IPS DF 6.9 (cell line): ENCODE measurements at regions not wholly inside any gene's neighbourhood (a gene's known extent, or its start where the extent isn't known, plus 50 kb on each side); places are given as distances from the start of the nearest gene placed in this dataset.

Experiments used
- DNase-seq: peaks from one replicate; pipeline ENCODE4 v3.0.0-alpha.2; 2013; ENCODE audit warnings: low read depth, low spot score
- H3K27ac ChIP-seq: one replicate; pipeline ENCODE4 v1.5.1; 2013; ENCODE audit warnings: low read length, control low read depth
- H3K27me3 ChIP-seq: 2 replicates; pipeline ENCODE4 v1.6.1; 2013; ENCODE audit warnings: mild to moderate bottlenecking, low read length; ENCODE audit not compliant: control insufficient read depth, insufficient read depth
- H3K36me3 ChIP-seq: 2 replicates; pipeline ENCODE4 v1.6.1; 2013; ENCODE audit warnings: low read length; ENCODE audit not compliant: control insufficient read depth, insufficient read depth
- H3K4me1 ChIP-seq: 2 replicates; pipeline ENCODE4 v1.6.1; 2013; ENCODE audit warnings: low read length; ENCODE audit not compliant: control insufficient read depth, insufficient read depth
- H3K4me3 ChIP-seq: 2 replicates; pipeline ENCODE4 v1.5.1; 2013; ENCODE audit warnings: mild to moderate bottlenecking, low read length
- H3K9me3 ChIP-seq: 2 replicates; pipeline ENCODE4 v1.6.1; 2013; ENCODE audit warnings: low read length, inconsistent platforms; ENCODE audit not compliant: control insufficient read depth, insufficient read depth
- WGBS: extraction: QIAGEN DNeasy Blood & Tissue Kit; methylation state at CpG from one replicate; pipeline ENCODE4 v1.1.7; 2013; ENCODE audit warnings: mixed read lengths, missing lambda C conversion rate; ENCODE audit not compliant: insufficient read length, insufficient coverage; 5-methylcytosine and 5-hydroxymethylcytosine counted together

DNA sequence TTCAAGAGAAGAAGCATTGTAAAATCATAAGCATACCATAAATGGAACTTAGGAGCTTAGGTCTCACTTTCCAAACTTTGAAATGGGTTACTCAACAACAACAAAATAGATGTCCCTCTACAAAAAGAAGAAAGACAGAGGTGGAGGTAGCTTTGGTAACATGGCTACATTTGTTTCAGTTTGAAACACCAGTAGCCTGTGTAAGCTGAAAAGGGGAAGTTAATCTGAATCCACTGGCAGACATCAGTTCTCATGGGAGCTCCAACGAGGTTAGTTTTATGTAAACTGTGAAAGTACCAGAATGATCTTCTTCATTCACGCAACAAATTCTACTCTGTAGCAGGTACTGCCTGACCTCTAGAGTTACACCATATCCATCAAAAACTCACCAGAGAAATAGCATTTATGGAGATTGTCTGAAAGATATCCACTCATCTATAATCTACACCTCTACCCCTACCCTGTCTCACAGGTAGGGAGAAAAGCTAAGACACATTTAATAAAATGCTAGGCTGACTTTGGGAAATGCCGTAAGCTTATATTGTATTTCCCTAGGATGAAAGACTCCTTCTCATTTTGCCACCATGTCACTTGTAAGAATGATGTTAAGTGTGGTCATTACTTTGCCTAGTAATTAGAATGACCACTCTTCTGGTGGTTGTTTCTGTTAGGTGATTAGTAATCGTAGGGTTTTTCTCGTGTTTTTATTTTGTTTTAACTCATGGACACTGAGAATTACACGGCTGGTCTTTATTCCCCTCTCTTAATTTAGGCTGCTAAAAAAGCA is 224.1 kb downstream of the ASCL1 start:
- no peaks in the 10 kb centered on the region for H3K9me3 ChIP-seq
- no peak overlapping the region for H3K27ac ChIP-seq
- no peaks in the 10 kb centered on the region for H3K27me3 ChIP-seq
- no peaks in the 10 kb centered on the region for H3K4me1 ChIP-seq
- no peak overlapping the region for H3K4me3 ChIP-seq
- DNase-seq, result no peak
- no peaks in the 10 kb centered on the region for H3K36me3 ChIP-seq
- WGBS, result no CpG with 5 or more reads among the region's 6 CpGs

DNA sequence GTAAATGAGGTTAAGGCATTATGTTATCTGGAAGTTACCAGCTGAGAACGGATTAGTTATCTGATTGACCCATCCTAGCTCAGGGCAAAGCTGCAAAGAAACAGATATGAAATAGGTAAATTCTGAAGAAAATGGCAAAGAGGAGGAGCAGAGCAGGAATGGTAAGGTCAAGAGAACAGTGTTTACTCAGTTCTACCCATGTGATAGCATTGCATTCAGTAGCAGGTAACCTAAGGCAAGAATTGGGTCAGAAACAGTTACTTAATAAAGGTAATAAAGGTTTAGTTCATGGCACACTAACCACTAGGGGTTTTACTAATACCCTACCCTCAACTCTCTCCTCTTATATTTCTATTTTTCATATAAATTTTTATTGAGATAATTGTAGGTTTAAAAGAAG is 224.8 kb downstream of the ASCL1 start:
- H3K4me1 ChIP-seq, result no peaks in the 10 kb centered on the region
- no peaks in the 10 kb centered on the region for H3K27me3 ChIP-seq
- DNase-seq, result no peak
- H3K27ac ChIP-seq, result no peak overlapping the region
- H3K36me3 ChIP-seq, result no peaks in the 10 kb centered on the region
- H3K4me3 ChIP-seq, result no peak overlapping the region
- no CpG with 5 or more reads among the region's 1 CpG for WGBS
- no peaks in the 10 kb centered on the region for H3K9me3 ChIP-seq

DNA sequence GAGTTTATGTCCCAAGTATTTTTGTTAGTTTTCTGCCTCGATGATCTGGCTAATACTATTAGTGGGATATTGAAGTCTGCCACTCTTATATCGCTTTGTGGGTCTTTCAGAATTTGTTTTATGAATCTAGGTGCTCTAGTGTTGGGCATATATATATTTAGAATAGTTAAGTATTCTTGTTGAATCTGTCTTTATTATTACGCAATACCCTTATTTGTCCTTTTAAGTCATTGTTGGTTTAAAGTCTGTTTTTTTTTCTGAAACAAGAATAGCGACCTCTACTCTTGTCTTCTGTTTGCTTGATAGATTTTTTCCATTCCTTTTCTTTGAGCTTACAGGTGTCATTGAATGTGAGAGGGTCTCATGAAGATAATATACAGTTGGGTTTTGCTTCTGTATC is 239.0 kb downstream of the ASCL1 start:
- Histone ChIP-seq H3K4me3 (no peak overlapping the region), H3K27ac (no peak overlapping the region), H3K9me3 (no peaks in the 10 kb centered on the region), H3K27me3 (no peaks in the 10 kb centered on the region), H3K36me3 (no peaks in the 10 kb centered on the region), H3K4me1 (peaks cover 5% of the 10 kb centered on the region)
- no CpG with 5 or more reads among the region's 4 CpGs for WGBS
- no peak for DNase-seq

- Histone ChIP-seq H3K27ac (no peak overlapping the region), H3K4me3 (no peak overlapping the region), H3K4me1 (peaks cover 5% of the 10 kb centered on the region), H3K9me3 (no peaks in the 10 kb centered on the region), H3K27me3 (no peaks in the 10 kb centered on the region), H3K36me3 (no peaks in the 10 kb centered on the region)
- no CpG with 5 or more reads among the region's 3 CpGs for WGBS
- no peak for DNase-seq
Observed at GRCh38 chr12:103197725-103198388, 240.4 kb downstream of the ASCL1 start.

- H3K4me1 ChIP-seq, result peaks cover 5% of the 10 kb centered on the region
- no peaks in the 10 kb centered on the region for H3K27me3 ChIP-seq
- no peaks in the 10 kb centered on the region for H3K36me3 ChIP-seq
- H3K27ac ChIP-seq, result no peak overlapping the region
- DNase-seq, result no peak
- no peaks in the 10 kb centered on the region for H3K9me3 ChIP-seq
- H3K4me3 ChIP-seq, result no peak overlapping the region
- no CpG with 5 or more reads among the region's 2 CpGs for WGBS
Observed at GRCh38 chr12:103198499-103198898, 241.0 kb downstream of the ASCL1 start.

DNA sequence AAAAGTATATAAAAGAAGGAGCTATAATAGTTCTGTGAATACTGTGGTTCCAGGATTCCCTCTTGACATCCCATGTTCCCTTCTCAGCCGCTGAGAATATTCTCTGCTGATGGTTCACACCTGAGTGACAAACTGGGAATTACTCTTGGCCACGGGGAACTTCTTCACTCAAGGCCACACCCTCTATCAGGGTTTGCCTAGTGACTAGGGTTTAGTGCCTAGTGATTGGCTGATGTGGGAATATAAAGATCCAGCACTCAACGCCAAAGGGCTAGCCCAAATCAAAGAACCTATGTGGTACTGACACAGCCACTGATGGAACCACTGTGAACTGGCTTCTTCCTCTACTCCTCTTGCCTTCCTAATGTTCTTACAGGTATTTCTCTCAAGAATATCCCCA is 248.4 kb downstream of the ASCL1 start:
- no CpG with 5 or more reads among the region's 3 CpGs for WGBS
- H3K9me3 ChIP-seq, result no peaks in the 10 kb centered on the region
- no peaks in the 10 kb centered on the region for H3K36me3 ChIP-seq
- H3K4me3 ChIP-seq, result no peak overlapping the region
- no peaks in the 10 kb centered on the region for H3K4me1 ChIP-seq
- DNase-seq, result no peak
- H3K27me3 ChIP-seq, result no peaks in the 10 kb centered on the region
- no peak overlapping the region for H3K27ac ChIP-seq

- WGBS, result no CpG with 5 or more reads among the region's 6 CpGs
- no peaks in the 10 kb centered on the region for H3K4me1 ChIP-seq
- H3K36me3 ChIP-seq, result no peaks in the 10 kb centered on the region
- no peak for DNase-seq
- H3K27me3 ChIP-seq, result no peaks in the 10 kb centered on the region
- H3K4me3 ChIP-seq, result no peak overlapping the region
- H3K9me3 ChIP-seq, result no peaks in the 10 kb centered on the region
- no peak overlapping the region for H3K27ac ChIP-seq
Observed at GRCh38 chr12:103207936-103208335, 250.5 kb downstream of the ASCL1 start.

- Histone ChIP-seq H3K36me3 (no peaks in the 10 kb centered on the region), H3K9me3 (no peaks in the 10 kb centered on the region), H3K27me3 (no peaks in the 10 kb centered on the region), H3K27ac (no peak overlapping the region), H3K4me3 (no peak overlapping the region), H3K4me1 (no peaks in the 10 kb centered on the region)
- no peak for DNase-seq
- WGBS, result no CpG with 5 or more reads among the region's 2 CpGs
Observed at GRCh38 chr12:103241184-103241583, 254.6 kb downstream of the C12orf42 start.

- DNase-seq, result no peak
- Histone ChIP-seq H3K4me3 (no peak overlapping the region), H3K4me1 (no peaks in the 10 kb centered on the region), H3K36me3 (no peaks in the 10 kb centered on the region), H3K9me3 (no peaks in the 10 kb centered on the region), H3K27ac (no peak overlapping the region), H3K27me3 (no peaks in the 10 kb centered on the region)
Observed at GRCh38 chr12:103244596-103244995, 251.2 kb downstream of the C12orf42 start.

GRCh38 chr12:103247531-103247930 is 248.2 kb downstream of the C12orf42 start:
- Histone ChIP-seq H3K36me3 (no peaks in the 10 kb centered on the region), H3K4me1 (no peaks in the 10 kb centered on the region), H3K27ac (no peak overlapping the region), H3K27me3 (no peaks in the 10 kb centered on the region), H3K9me3 (no peaks in the 10 kb centered on the region), H3K4me3 (no peak overlapping the region)
- DNase-seq, result no peak

DNA sequence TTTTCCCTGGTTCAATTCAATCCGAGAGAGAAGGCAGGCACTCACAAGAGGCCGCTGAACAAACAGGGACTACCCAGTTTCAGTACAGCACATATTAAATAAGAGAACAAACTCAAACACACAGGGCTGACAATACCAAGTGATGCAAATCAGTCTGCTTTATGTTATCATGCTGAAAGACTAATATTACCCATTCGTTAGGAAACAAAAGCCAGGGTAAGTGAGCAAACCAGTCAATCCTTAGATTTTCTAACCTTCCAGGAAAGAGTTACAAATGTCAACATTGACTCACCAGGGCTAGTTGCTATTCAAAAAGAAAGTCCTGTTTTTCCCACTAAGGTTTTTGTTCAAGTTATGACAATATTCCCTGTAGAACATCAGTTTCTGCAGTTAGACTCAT is 246.2 kb downstream of the C12orf42 start:
- WGBS, result no CpG with 5 or more reads among the region's 3 CpGs

More for the DNA sequence above, 246.2 kb downstream of the C12orf42 start:
- Histone ChIP-seq H3K4me1 (no peaks in the 10 kb centered on the region), H3K36me3 (no peaks in the 10 kb centered on the region), H3K4me3 (no peak overlapping the region), H3K27me3 (no peaks in the 10 kb centered on the region), H3K27ac (no peak overlapping the region), H3K9me3 (no peaks in the 10 kb centered on the region)
- no peak for DNase-seq
